ENCODE measurements at regions not wholly inside any gene's neighbourhood (a gene's known extent, or its start where the extent isn't known, plus 50 kb on each side); places are given as distances from the start of the nearest gene placed in this dataset.
"Not testable (repeated sequence)": the region's sequence is repeated elsewhere in the genome, so short reads cannot be mapped to it uniquely, and the experiment has no call there.

DNA sequence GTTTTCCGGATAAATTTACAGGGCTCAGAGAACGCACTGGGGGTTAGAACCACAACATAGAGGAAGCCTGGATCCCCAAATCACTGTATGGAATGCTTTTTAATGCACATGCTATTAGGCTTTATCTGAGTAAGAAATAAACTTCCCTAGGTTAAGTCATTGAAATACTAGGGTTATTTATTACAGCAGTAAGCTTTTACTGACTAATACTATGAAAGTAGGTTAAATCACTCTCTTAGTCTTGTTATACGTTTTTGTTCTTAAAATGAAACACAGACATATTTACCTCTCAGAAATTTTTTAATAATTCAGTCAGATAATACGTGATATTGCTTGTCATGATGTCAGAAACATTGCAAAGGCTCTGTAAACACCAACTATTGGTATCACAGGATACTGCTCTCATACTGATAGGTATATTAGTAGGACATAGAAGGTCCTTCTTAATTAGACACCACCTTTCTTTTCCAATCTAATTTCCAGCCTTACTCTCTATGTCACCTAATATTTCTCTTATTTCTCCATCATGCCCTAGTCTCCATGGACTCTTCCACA lies 162.7 kb upstream of the NYAP2 start:
- ATAC-seq (ENCODE audit: insufficient number of reproducible peaks, low FRiP score, low read depth) (no peak), DNase-seq (ENCODE audit: low spot score) (no peak)
- no peak overlapping the region for H3K27ac ChIP-seq
- no peaks in the 10 kb centered on the region for H3K27me3 ChIP-seq (replicated peaks; ENCODE audit: insufficient read depth)
- H3K4me1 ChIP-seq (ENCODE audit: control insufficient read depth in 1 of 2, low read depth in 2 of 2) = no peaks in the 10 kb centered on the region
- TF ChIP-seq, protein P1, sequence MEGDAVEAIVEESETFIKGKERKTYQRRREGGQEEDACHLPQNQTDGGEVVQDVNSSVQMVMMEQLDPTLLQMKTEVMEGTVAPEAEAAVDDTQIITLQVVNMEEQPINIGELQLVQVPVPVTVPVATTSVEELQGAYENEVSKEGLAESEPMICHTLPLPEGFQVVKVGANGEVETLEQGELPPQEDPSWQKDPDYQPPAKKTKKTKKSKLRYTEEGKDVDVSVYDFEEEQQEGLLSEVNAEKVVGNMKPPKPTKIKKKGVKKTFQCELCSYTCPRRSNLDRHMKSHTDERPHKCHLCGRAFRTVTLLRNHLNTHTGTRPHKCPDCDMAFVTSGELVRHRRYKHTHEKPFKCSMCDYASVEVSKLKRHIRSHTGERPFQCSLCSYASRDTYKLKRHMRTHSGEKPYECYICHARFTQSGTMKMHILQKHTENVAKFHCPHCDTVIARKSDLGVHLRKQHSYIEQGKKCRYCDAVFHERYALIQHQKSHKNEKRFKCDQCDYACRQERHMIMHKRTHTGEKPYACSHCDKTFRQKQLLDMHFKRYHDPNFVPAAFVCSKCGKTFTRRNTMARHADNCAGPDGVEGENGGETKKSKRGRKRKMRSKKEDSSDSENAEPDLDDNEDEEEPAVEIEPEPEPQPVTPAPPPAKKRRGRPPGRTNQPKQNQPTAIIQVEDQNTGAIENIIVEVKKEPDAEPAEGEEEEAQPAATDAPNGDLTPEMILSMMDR (IDR thresholded peaks at IDR 0.05) = no peak
- no peaks in the 10 kb centered on the region for H3K9me3 ChIP-seq
- H3K4me3 ChIP-seq = no peak overlapping the region
- no peaks in the 10 kb centered on the region for H3K36me3 ChIP-seq

DNA sequence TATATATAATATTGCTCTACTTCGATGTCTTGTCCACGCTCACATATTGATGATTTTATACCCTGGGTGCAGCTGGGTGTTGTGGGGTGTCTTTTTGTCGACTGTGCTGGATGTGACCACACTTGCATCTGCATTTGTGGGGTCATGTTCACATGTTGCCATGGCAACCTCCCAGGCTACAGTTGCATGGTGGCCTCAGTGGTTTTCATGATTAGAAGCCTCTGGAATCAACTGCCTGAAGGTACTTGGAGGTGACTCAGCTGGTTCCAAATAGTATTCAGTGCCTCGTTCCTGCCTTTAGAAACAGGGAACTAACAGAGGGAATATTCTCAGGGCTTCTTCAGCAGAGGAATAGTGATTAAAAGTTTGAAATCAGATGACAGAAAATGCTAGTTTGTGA lies 166.3 kb upstream of the NYAP2 start:
- H3K4me3 ChIP-seq = no peak overlapping the region
- ATAC-seq (ENCODE audit: insufficient number of reproducible peaks, low FRiP score, low read depth) (no peak), DNase-seq (ENCODE audit: low spot score) (no peak)
- no peaks in the 10 kb centered on the region for H3K4me1 ChIP-seq (ENCODE audit: control insufficient read depth in 1 of 2, low read depth in 2 of 2)
- no peaks in the 10 kb centered on the region for H3K27me3 ChIP-seq (replicated peaks; ENCODE audit: insufficient read depth)
- no peaks in the 10 kb centered on the region for H3K36me3 ChIP-seq
- TF ChIP-seq, protein P1 (IDR thresholded peaks at IDR 0.05) = no peak
- H3K9me3 ChIP-seq = no peaks in the 10 kb centered on the region
- no peak overlapping the region for H3K27ac ChIP-seq

DNA sequence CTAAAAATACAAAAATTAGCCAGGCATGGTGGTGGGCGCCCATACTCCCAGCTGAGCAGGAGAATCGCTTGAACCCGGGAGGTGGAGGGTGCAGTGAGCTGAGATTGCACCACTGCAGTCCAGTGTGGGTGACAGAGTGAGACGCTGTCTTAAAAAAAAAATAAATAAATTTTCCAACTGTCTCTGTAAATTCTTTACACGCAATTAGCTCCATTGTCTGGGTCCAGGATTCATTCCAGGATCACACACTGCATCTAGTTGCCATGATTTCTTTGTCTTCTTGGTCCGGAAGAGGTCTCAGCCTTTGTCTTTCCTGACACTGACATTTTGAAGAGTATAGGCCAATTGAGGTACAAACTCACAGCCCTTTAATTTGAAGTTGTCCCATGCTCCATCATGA lies 167.6 kb upstream of the NYAP2 start:
- H3K36me3 ChIP-seq = no peaks in the 10 kb centered on the region
- H3K27ac ChIP-seq = no peak overlapping the region
- H3K27me3 ChIP-seq (replicated peaks; ENCODE audit: insufficient read depth) = no peaks in the 10 kb centered on the region
- H3K4me1 ChIP-seq (ENCODE audit: control insufficient read depth in 1 of 2, low read depth in 2 of 2) = no peaks in the 10 kb centered on the region
- TF ChIP-seq, protein P1 (IDR thresholded peaks at IDR 0.05) = no peak
- DNase-seq (ENCODE audit: low spot score) (no peak), ATAC-seq (ENCODE audit: insufficient number of reproducible peaks, low FRiP score, low read depth) (no peak)
- H3K9me3 ChIP-seq = no peaks in the 10 kb centered on the region
- no peak overlapping the region for H3K4me3 ChIP-seq

DNA sequence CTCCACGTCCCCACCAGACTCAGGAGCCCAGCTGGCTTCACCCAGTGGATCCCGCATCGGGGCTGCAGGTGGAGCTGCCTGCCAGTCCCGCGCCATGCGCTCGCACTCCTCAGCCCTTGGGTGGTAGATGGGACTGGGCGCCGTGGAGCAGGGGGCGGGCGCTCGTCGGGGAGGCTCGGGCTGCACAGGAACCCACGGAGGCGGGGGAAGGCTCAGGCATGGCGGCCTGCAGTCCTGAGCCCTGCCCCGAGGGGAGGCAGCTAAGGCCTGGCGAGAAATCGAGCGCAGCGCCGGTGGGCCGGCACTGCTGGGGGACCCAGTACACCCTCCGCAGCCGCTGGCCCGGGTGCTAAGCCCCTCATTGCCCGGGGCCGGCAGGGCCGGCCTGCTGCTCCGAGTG lies 170.2 kb upstream of the NYAP2 start:
- not testable (repeated sequence) for H3K4me1 ChIP-seq (ENCODE audit: control insufficient read depth in 1 of 2, low read depth in 2 of 2); H3K9me3 ChIP-seq; ATAC-seq (ENCODE audit: insufficient number of reproducible peaks, low FRiP score, low read depth); H3K27ac ChIP-seq; DNase-seq (ENCODE audit: low spot score); H3K27me3 ChIP-seq (replicated peaks; ENCODE audit: insufficient read depth); H3K4me3 ChIP-seq; H3K36me3 ChIP-seq

DNA sequence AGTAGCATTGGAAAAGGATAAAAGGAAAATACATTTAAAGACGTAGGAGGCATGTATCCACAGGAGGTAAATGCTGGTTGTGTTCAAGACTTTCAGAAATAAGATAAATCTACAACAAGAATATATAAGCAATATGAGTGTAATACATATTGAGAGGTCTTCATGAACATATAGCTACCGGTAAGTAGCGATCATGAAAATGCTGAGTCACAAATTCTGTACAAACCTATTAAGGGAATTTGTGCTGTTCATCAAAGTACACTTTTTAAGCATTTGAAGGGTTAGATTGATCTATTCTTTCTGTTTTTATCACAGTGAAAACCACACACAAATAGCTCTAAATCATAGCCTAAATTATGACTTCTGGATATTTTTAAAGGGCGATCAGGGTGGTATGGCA lies 173.1 kb upstream of the NYAP2 start:
- TF ChIP-seq, protein P1 (IDR thresholded peaks at IDR 0.05) = no peak
- Histone ChIP-seq H3K9me3 (no peaks in the 10 kb centered on the region), H3K27ac (no peak overlapping the region), H3K36me3 (no peaks in the 10 kb centered on the region), H3K4me3 (no peak overlapping the region), H3K27me3 (replicated peaks; ENCODE audit: insufficient read depth) (no peaks in the 10 kb centered on the region), H3K4me1 (ENCODE audit: control insufficient read depth in 1 of 2, low read depth in 2 of 2) (no peaks in the 10 kb centered on the region)
- no peak for ATAC-seq (ENCODE audit: insufficient number of reproducible peaks, low FRiP score, low read depth)
- DNase-seq (ENCODE audit: low spot score) = no peak

DNA sequence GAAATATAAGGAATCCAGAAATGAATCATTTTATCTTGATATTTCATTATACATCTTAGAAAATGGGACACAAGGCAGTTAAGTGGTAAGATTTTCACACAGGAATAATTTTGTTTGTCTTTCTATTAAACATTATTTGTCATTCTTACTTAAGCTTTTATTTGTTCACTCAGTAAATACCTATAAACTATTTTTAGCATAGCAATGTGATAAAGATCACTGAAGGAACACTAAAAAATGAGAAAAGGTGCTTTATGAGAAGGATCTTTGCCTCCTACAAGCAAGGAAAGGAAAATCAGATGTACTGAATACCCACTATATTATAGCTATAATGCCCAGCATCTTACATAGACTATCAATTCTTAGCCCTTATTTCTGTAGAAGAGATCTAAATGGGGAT lies 176.2 kb upstream of the NYAP2 start:
- ATAC-seq (ENCODE audit: insufficient number of reproducible peaks, low FRiP score, low read depth) (no peak), DNase-seq (ENCODE audit: low spot score) (no peak)
- Histone ChIP-seq H3K4me3 (no peak overlapping the region), H3K27me3 (replicated peaks; ENCODE audit: insufficient read depth) (no peaks in the 10 kb centered on the region), H3K36me3 (no peaks in the 10 kb centered on the region), H3K4me1 (ENCODE audit: control insufficient read depth in 1 of 2, low read depth in 2 of 2) (no peaks in the 10 kb centered on the region), H3K9me3 (no peaks in the 10 kb centered on the region), H3K27ac (no peak overlapping the region)
- TF ChIP-seq, protein P1 (IDR thresholded peaks at IDR 0.05) = no peak
